HepG2 (cell line): ENCODE measurements at regions not wholly inside any gene's neighbourhood (a gene's known extent, or its start where the extent isn't known, plus 50 kb on each side); places are given as distances from the start of the nearest gene placed in this dataset.

Experiments used
- ARNT2 ChIP-seq: sonication (generic); formaldehyde crosslinking; IDR thresholded peaks from 2 replicates; pipeline ENCODE4 v1.8.0; 2022; ENCODE audit warnings: mild to moderate bottlenecking, low read depth, missing genetic modification reagents, moderate library complexity
- DPF2 ChIP-seq: sonication (generic); formaldehyde crosslinking; IDR thresholded peaks from 2 replicates; pipeline ENCODE4 v1.4.0; 2020; ENCODE audit warnings: mild to moderate bottlenecking, low read depth, missing genetic modification reagents, borderline replicate concordance
- HNF4A ChIP-seq: sonication (generic); formaldehyde crosslinking; IDR thresholded peaks from 2 replicates; pipeline ENCODE4 v1.4.0; 2020; ENCODE audit warnings: missing genetic modification reagents
- JDP2 ChIP-seq: sonication (generic); formaldehyde crosslinking; IDR thresholded peaks from 2 replicates; pipeline ENCODE4 v1.8.1; 2022; ENCODE audit warnings: missing genetic modification reagents, borderline replicate concordance
- KAT8 ChIP-seq: IDR thresholded peaks from 2 replicates; pipeline ENCODE4 v1.6.1; 2016; ENCODE audit warnings: missing genetic modification reagents, missing compliant biosample characterization
- RARA ChIP-seq: IDR thresholded peaks from 2 replicates; pipeline ENCODE4 v1.6.1; 2016; ENCODE audit warnings: missing genetic modification reagents, missing compliant biosample characterization
- TGIF2 ChIP-seq: IDR thresholded peaks from 2 replicates; pipeline ENCODE4 v1.6.1; 2016; ENCODE audit warnings: control low read depth, missing compliant biosample characterization
- ZBTB20 ChIP-seq: sonication (generic); formaldehyde crosslinking; IDR thresholded peaks from 2 replicates; pipeline ENCODE4 v1.8.1; 2023; ENCODE audit warnings: missing genetic modification reagents, low read depth, mild to moderate bottlenecking, borderline replicate concordance
- ZC3H13 ChIP-seq: sonication (generic); formaldehyde crosslinking; IDR thresholded peaks from 2 replicates; pipeline ENCODE4 v1.8.1; 2023; ENCODE audit warnings: mild to moderate bottlenecking, missing genetic modification reagents, moderate library complexity
- ZNF234 ChIP-seq: sonication (generic); formaldehyde crosslinking; conservative IDR thresholded peaks from 2 replicates; pipeline ENCODE4 v1.5.1; 2020; ENCODE audit warnings: mild to moderate bottlenecking, missing genetic modification reagents
- ZNF496 ChIP-seq: sonication (generic); formaldehyde crosslinking; IDR thresholded peaks from 2 replicates; pipeline ENCODE4 v1.8.1; 2023; ENCODE audit warnings: mild to moderate bottlenecking, moderate library complexity, missing genetic modification reagents; ENCODE audit not compliant: insufficient replicate concordance
- ZNF543 ChIP-seq: sonication (generic); formaldehyde crosslinking; IDR thresholded peaks from 2 replicates; pipeline ENCODE4 v1.4.0; 2020; ENCODE audit warnings: mild to moderate bottlenecking, missing genetic modification reagents
- ZNF816 ChIP-seq: sonication (generic); formaldehyde crosslinking; IDR thresholded peaks from 2 replicates; pipeline ENCODE4 v1.8.0; 2022; ENCODE audit warnings: missing genetic modification reagents, mild to moderate bottlenecking, borderline replicate concordance
- TF ChIP-seq, protein P1 (sequence below): sonication (generic); formaldehyde crosslinking; IDR thresholded peaks from 2 replicates; pipeline ENCODE4 v1.4.0; 2020; ENCODE audit warnings: mild to moderate bottlenecking, missing genetic modification reagents, borderline replicate concordance
- TF ChIP-seq, protein P2 (sequence below): IDR thresholded peaks from 2 replicates; pipeline ENCODE4 v1.6.1; 2016; ENCODE audit warnings: low read depth
- TF ChIP-seq, protein P3 (sequence below): sonication (generic); formaldehyde crosslinking; IDR thresholded peaks from 2 replicates; pipeline ENCODE4 v1.9.0; 2022; ENCODE audit warnings: missing genetic modification reagents, mild to moderate bottlenecking, borderline replicate concordance
- TF ChIP-seq, protein P4 (sequence below): sonication (generic); formaldehyde crosslinking; IDR thresholded peaks from 2 replicates; pipeline ENCODE4 v1.5.1; 2020; ENCODE audit warnings: mild to moderate bottlenecking, moderate library complexity, missing genetic modification reagents
- TF ChIP-seq, protein P5 (sequence below): sonication (generic); formaldehyde crosslinking; IDR thresholded peaks from 2 replicates; pipeline ENCODE4 v1.4.0; 2020; ENCODE audit warnings: mild to moderate bottlenecking, missing genetic modification reagents, borderline replicate concordance

DNA sequence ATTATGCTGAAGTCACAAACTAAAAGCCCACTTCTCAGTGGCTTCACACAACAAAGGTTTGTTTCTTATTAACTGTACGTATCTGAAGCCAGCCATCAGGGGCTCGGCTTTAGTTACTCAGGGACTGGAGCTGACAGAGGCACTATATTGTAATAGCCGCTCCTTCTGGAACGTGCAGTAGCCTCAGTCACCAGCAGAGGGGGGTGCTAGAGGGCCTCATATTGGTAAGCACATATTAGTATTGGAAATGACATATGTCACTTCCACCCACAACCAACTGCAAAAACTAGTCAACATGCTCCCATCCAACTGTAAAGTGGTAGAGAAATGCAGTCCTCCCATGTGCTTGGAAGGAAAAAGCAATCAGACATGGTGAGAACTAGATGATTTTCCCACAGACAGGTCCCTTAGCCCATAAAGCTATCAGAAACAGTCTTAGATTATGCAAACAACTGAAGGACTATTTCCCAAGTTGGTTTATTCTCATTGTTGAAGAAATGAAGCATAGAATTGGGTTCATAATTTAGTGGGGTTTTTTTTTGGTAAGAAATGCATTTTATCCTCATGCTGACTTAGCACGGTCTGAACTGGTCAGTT lies 183.6 kb upstream of the G2E3 start (continued):
- TF ChIP-seq, protein P1, sequence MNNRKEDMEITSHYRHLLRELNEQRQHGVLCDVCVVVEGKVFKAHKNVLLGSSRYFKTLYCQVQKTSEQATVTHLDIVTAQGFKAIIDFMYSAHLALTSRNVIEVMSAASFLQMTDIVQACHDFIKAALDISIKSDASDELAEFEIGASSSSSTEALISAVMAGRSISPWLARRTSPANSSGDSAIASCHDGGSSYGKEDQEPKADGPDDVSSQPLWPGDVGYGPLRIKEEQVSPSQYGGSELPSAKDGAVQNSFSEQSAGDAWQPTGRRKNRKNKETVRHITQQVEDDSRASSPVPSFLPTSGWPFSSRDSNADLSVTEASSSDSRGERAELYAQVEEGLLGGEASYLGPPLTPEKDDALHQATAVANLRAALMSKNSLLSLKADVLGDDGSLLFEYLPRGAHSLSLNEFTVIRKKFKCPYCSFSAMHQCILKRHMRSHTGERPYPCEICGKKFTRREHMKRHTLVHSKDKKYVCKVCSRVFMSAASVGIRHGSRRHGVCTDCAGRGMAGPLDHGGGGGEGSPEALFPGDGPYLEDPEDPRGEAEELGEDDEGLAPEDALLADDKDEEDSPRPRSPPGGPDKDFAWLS, result no peak
- TF ChIP-seq RARA (no peak), DPF2 (CRISPR knock-in tag) (no peak), ZBTB20 (CRISPR knock-in tag) (peak; percentile 30; the same call in 1 of the 2 replicates), ARNT2 (0 out of 2 replicates have a peak, but pooled peaks have one; percentile 25), ZNF496 (CRISPR knock-in tag) (no peak), TGIF2 (CRISPR knock-in tag) (no peak), HNF4A (no peak), ZNF816 (CRISPR knock-in tag) (no peak), JDP2 (CRISPR knock-in tag) (no peak), ZNF543 (CRISPR knock-in tag) (no peak), ZNF234 (CRISPR knock-in tag) (no peak), ZC3H13 (no peak), KAT8 (CRISPR knock-in tag) (no peak)
- TF ChIP-seq, protein P2, sequence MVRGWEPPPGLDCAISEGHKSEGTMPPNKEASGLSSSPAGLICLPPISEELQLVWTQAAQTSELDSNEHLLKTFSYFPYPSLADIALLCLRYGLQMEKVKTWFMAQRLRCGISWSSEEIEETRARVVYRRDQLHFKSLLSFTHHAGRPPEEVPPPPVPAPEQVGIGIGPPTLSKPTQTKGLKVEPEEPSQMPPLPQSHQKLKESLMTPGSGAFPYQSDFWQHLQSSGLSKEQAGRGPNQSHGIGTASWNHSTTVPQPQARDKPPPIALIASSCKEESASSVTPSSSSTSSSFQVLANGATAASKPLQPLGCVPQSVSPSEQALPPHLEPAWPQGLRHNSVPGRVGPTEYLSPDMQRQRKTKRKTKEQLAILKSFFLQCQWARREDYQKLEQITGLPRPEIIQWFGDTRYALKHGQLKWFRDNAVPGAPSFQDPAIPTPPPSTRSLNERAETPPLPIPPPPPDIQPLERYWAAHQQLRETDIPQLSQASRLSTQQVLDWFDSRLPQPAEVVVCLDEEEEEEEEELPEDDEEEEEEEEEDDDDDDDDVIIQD (CRISPR knock-in tag), result 0 out of 2 replicates have a peak, but pooled peaks have one; percentile 17
- TF ChIP-seq, protein P3, sequence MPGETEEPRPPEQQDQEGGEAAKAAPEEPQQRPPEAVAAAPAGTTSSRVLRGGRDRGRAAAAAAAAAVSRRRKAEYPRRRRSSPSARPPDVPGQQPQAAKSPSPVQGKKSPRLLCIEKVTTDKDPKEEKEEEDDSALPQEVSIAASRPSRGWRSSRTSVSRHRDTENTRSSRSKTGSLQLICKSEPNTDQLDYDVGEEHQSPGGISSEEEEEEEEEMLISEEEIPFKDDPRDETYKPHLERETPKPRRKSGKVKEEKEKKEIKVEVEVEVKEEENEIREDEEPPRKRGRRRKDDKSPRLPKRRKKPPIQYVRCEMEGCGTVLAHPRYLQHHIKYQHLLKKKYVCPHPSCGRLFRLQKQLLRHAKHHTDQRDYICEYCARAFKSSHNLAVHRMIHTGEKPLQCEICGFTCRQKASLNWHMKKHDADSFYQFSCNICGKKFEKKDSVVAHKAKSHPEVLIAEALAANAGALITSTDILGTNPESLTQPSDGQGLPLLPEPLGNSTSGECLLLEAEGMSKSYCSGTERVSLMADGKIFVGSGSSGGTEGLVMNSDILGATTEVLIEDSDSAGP (CRISPR knock-in tag), result no peak
- TF ChIP-seq, protein P4, sequence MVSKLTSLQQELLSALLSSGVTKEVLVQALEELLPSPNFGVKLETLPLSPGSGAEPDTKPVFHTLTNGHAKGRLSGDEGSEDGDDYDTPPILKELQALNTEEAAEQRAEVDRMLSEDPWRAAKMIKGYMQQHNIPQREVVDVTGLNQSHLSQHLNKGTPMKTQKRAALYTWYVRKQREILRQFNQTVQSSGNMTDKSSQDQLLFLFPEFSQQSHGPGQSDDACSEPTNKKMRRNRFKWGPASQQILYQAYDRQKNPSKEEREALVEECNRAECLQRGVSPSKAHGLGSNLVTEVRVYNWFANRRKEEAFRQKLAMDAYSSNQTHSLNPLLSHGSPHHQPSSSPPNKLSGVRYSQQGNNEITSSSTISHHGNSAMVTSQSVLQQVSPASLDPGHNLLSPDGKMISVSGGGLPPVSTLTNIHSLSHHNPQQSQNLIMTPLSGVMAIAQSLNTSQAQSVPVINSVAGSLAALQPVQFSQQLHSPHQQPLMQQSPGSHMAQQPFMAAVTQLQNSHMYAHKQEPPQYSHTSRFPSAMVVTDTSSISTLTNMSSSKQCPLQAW (CRISPR knock-in tag), result no peak
- TF ChIP-seq, protein P5, sequence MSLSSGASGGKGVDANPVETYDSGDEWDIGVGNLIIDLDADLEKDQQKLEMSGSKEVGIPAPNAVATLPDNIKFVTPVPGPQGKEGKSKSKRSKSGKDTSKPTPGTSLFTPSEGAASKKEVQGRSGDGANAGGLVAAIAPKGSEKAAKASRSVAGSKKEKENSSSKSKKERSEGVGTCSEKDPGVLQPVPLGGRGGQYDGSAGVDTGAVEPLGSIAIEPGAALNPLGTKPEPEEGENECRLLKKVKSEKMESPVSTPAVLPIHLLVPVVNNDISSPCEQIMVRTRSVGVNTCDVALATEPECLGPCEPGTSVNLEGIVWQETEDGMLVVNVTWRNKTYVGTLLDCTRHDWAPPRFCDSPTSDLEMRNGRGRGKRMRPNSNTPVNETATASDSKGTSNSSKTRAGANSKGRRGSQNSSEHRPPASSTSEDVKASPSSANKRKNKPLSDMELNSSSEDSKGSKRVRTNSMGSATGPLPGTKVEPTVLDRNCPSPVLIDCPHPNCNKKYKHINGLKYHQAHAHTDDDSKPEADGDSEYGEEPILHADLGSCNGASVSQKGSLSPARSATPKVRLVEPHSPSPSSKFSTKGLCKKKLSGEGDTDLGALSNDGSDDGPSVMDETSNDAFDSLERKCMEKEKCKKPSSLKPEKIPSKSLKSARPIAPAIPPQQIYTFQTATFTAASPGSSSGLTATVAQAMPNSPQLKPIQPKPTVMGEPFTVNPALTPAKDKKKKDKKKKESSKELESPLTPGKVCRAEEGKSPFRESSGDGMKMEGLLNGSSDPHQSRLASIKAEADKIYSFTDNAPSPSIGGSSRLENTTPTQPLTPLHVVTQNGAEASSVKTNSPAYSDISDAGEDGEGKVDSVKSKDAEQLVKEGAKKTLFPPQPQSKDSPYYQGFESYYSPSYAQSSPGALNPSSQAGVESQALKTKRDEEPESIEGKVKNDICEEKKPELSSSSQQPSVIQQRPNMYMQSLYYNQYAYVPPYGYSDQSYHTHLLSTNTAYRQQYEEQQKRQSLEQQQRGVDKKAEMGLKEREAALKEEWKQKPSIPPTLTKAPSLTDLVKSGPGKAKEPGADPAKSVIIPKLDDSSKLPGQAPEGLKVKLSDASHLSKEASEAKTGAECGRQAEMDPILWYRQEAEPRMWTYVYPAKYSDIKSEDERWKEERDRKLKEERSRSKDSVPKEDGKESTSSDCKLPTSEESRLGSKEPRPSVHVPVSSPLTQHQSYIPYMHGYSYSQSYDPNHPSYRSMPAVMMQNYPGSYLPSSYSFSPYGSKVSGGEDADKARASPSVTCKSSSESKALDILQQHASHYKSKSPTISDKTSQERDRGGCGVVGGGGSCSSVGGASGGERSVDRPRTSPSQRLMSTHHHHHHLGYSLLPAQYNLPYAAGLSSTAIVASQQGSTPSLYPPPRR (CRISPR knock-in tag), result no peak
